Pancreas (tissue), 10 donors: ENCODE measurements at regions not wholly inside any gene's neighbourhood (a gene's known extent, or its start where the extent isn't known, plus 50 kb on each side); places are given as distances from the start of the nearest gene placed in this dataset.

ENCODE experiments used
- ATAC-seq, 4 donors: fragments of 200-7000 bp; cut with Tn5 transposase; one replicate each; pipeline versions ENCODE4 v1.8.0 to v1.9.1; 2020; ENCODE audit warnings: mild to moderate bottlenecking in 4 of 4, moderate library complexity in 4 of 4
- DNase-seq, 6 donors: peaks; one replicate each; pipeline ENCODE4 v3.0.0-alpha.2; 2020
- FAIRE-seq: peaks from 2 replicates; lab custom pipeline; 2012; peaks lifted over from hg19 to GRCh38; lab: Jason Lieb, UNC
- H3K27ac ChIP-seq, 4 donors: fragments of 200-600 bp; sonication (generic); 1 replicate in 3 of 4; 2 replicates in 1 of 4; pipeline versions ENCODE4 v1.5.0 to v1.8.0; 2020
- H3K27me3 ChIP-seq, 4 donors: fragments of 200-600 bp; one replicate each; pipeline ENCODE4 v1.8.0; 2021
- H3K36me3 ChIP-seq, 3 donors: fragments of 200-600 bp; sonication (generic) in 1 of 3; one replicate each; pipeline versions ENCODE4 v1.5.0 to v1.8.0; 2020 to 2021
- H3K4me1 ChIP-seq, 3 donors: fragments of 200-600 bp; one replicate each; pipeline ENCODE4 v1.8.0; 2021
- H3K4me3 ChIP-seq, 4 donors: fragments of 200-600 bp; sonication (generic) in 2 of 4; one replicate each; pipeline versions ENCODE4 v1.5.0 to v1.8.0; 2020 to 2021
- H3K9me3 ChIP-seq, 4 donors: fragments of 200-600 bp; one replicate each; pipeline ENCODE4 v1.8.0; 2021
- CTCF ChIP-seq, 4 donors: fragments of 200-600 bp; sonication (generic) in 3 of 4; IDR thresholded peaks; one replicate each; pipeline versions ENCODE4 v1.5.0 to v1.8.0; 2021; ENCODE audit warnings: antibody characterized with exemption in 4 of 4
- WGBS, 2 donors: extraction: QIAGEN DNeasy Blood & Tissue Kit; methylation state at CpG; one replicate each; pipeline ENCODE4 v1.1.7; 2013; 5-methylcytosine and 5-hydroxymethylcytosine counted together
- intact Hi-C, 3 donors: fragments of 100-400 bp; cut with DNase I; formaldehyde crosslinking; loops; one replicate each; pipeline versions ENCODE4 v1.11.1 to v1.14.2; 2022
- donor health status: healthy with polysubstance abuse.
- donor health status: DM: no; HTN: no; CAD: no; lungs with moderate emphysema.
- donor health status: DM: no; HTN: no; CAD: no.
- donor health status: control.
- donor health status: control.
- donor health status: Bipolar disorder and iron deficiency.
- donor health status: DM: yes; HTN: yes; CAD: no.
- donor health status: DM: no; HTN: no; CAD: no.
- donor health status: DM: no; HTN: no; CAD: no.
- donor health status: DM: yes; HTN: yes; CAD: no.

GRCh38 chr1:195439661-195440060 is 1168.6 kb downstream of the KCNT2 start:
- Histone ChIP-seq H3K27ac (no peak overlapping the region), H3K36me3 (no peaks in the 10 kb centered on the region), H3K9me3 (no peaks in the 10 kb centered on the region), H3K27me3 (no peaks in the 10 kb centered on the region), H3K4me1 (no peaks in the 10 kb centered on the region), H3K4me3 (no peak overlapping the region)
- TF ChIP-seq CTCF (IDR thresholded peaks at IDR 0.05) = no peak
- DNase-seq (peak in 1 of 6 donors; percentile 38), FAIRE-seq (no peak), ATAC-seq (no peak)
- 56 to 77% methylated on average over 2 of the region's 2 CpGs for WGBS, 2 donors
- intact Hi-C loops = no loop called here

- H3K27ac ChIP-seq = no peak overlapping the region
- H3K27me3 ChIP-seq = no peaks in the 10 kb centered on the region
- TF ChIP-seq CTCF (IDR thresholded peaks at IDR 0.05) = no peak
- no peak overlapping the region for H3K4me3 ChIP-seq
- no peaks in the 10 kb centered on the region for H3K36me3 ChIP-seq
- no peaks in the 10 kb centered on the region for H3K4me1 ChIP-seq
- DNase-seq = no peak
- intact Hi-C loops = no loop called here
- no peaks in the 10 kb centered on the region for H3K9me3 ChIP-seq
- no peak for ATAC-seq
- WGBS, 2 donors = 52 to 62% methylated on average over 4 of the region's 4 CpGs
- FAIRE-seq = no peak
Measured at GRCh38 chr1:195434566-195435203, 1173.6 kb downstream of the KCNT2 start.

GRCh38 chr1:195430826-195431225 is 1177.4 kb downstream of the KCNT2 start:
- Histone ChIP-seq H3K4me1 (no peaks in the 10 kb centered on the region), H3K9me3 (no peaks in the 10 kb centered on the region), H3K27ac (no peak overlapping the region), H3K4me3 (no peak overlapping the region), H3K27me3 (no peaks in the 10 kb centered on the region), H3K36me3 (no peaks in the 10 kb centered on the region)
- TF ChIP-seq CTCF (IDR thresholded peaks at IDR 0.05) = no peak
- no peak for FAIRE-seq
- WGBS, 2 donors = 84 to 90% methylated on average over 1 of the region's 1 CpG
- no peak for DNase-seq
- no peak for ATAC-seq
- intact Hi-C loops = no loop called here

- no peak for DNase-seq
- H3K27ac ChIP-seq = no peak overlapping the region
- H3K4me3 ChIP-seq = no peak overlapping the region
- H3K36me3 ChIP-seq = no peaks in the 10 kb centered on the region
- intact Hi-C loops = no loop called here
- no peaks in the 10 kb centered on the region for H3K9me3 ChIP-seq
- FAIRE-seq = no peak
- TF ChIP-seq CTCF (IDR thresholded peaks at IDR 0.05) = no peak
- no peak for ATAC-seq
- no peaks in the 10 kb centered on the region for H3K27me3 ChIP-seq
- H3K4me1 ChIP-seq = no peaks in the 10 kb centered on the region
- 61 to 70% methylated on average over 4 of the region's 4 CpGs for WGBS, 2 donors
Measured at GRCh38 chr1:195428927-195429326, 1179.3 kb downstream of the KCNT2 start.

- H3K36me3 ChIP-seq = no peaks in the 10 kb centered on the region
- intact Hi-C loops = no loop called here
- H3K4me3 ChIP-seq = no peak overlapping the region
- no peaks in the 10 kb centered on the region for H3K4me1 ChIP-seq
- 73 to 93% methylated on average over 1 of the region's 1 CpG for WGBS, 2 donors
- ATAC-seq (no peak), FAIRE-seq (no peak), DNase-seq (no peak)
- H3K9me3 ChIP-seq = no peaks in the 10 kb centered on the region
- H3K27me3 ChIP-seq = no peaks in the 10 kb centered on the region
- H3K27ac ChIP-seq = no peak overlapping the region
- no peak for TF ChIP-seq CTCF (IDR thresholded peaks at IDR 0.05)
Measured at GRCh38 chr1:195415584-195415983, 1192.7 kb downstream of the KCNT2 start.
